Vagina (tissue), 2 donors: ENCODE measurements at regions not wholly inside any gene's neighbourhood (a gene's known extent, or its start where the extent isn't known, plus 50 kb on each side); places are given as distances from the start of the nearest gene placed in this dataset.

Experiments
- DNase-seq, 2 donors: peaks; one replicate each; pipeline ENCODE4 v3.0.0-alpha.2; 2017; ENCODE audit errors: extremely low spot score in 2 of 2
- H3K27ac ChIP-seq: fragments of 200-600 bp; sonication (generic); one replicate; pipeline ENCODE4 v1.5.1; 2019
- H3K27me3 ChIP-seq: fragments of 200-600 bp; sonication (generic); one replicate; pipeline ENCODE4 v1.5.1; 2019
- H3K36me3 ChIP-seq, 2 donors: fragments of 200-600 bp; sonication (generic); one replicate each; pipeline ENCODE4 v1.5.1; 2017 to 2019
- H3K4me1 ChIP-seq: fragments of 200-600 bp; sonication (generic); one replicate; pipeline ENCODE4 v1.5.1; 2019
- H3K4me3 ChIP-seq, 2 donors: fragments of 200-600 bp; sonication (generic); 1 replicate in 1 of 2; 2 replicates in 1 of 2; pipeline ENCODE4 v1.5.1; 2016 to 2019
- H3K9me3 ChIP-seq: fragments of 200-600 bp; sonication (generic); one replicate; pipeline ENCODE4 v1.5.1; 2019
- POLR2A ChIP-seq, 2 donors: fragments of 450-650 bp; IDR thresholded peaks; one replicate each; pipeline ENCODE4 v1.6.1; 2017; ENCODE audit warnings: antibody characterized with exemption in 2 of 2, mild to moderate bottlenecking in 2 of 2, moderate library complexity in 2 of 2
- POLR2AphosphoS5 ChIP-seq, 2 donors: sonication (generic); formaldehyde crosslinking; IDR thresholded peaks; one replicate each; pipeline ENCODE4 v1.9.0; 2017; ENCODE audit warnings: antibody characterized with exemption in 2 of 2, mild to moderate bottlenecking in 2 of 2, low read depth in 1 of 2; ENCODE audit not compliant: insufficient read depth in 1 of 2
- intact Hi-C: fragments of 100-400 bp; cut with DNase I; formaldehyde crosslinking; loops from one replicate; pipeline ENCODE4 v1.15.1; 2023
- TF ChIP-seq, protein P1 (sequence below), 3 experiments: fragments of 450-650 bp in 2 of 3; fragments of 200-600 bp in 1 of 3; sonication (generic) in 1 of 3; IDR thresholded peaks; one replicate each; pipeline ENCODE4 v1.5.1; 2017 to 2019; ENCODE audit warnings: antibody characterized with exemption in 3 of 3, mild to moderate bottlenecking in 2 of 3, moderate library complexity in 2 of 3

- Histone ChIP-seq H3K36me3 (no peaks in the 10 kb centered on the region), H3K27ac (no peak overlapping the region), H3K4me1 (peaks cover 40% of the 10 kb centered on the region), H3K9me3 (no peaks in the 10 kb centered on the region), H3K27me3 (no peaks in the 10 kb centered on the region), H3K4me3 (no peak overlapping the region)
- DNase-seq = no peak
- intact Hi-C loops = no loop called here
- TF ChIP-seq, protein P1, sequence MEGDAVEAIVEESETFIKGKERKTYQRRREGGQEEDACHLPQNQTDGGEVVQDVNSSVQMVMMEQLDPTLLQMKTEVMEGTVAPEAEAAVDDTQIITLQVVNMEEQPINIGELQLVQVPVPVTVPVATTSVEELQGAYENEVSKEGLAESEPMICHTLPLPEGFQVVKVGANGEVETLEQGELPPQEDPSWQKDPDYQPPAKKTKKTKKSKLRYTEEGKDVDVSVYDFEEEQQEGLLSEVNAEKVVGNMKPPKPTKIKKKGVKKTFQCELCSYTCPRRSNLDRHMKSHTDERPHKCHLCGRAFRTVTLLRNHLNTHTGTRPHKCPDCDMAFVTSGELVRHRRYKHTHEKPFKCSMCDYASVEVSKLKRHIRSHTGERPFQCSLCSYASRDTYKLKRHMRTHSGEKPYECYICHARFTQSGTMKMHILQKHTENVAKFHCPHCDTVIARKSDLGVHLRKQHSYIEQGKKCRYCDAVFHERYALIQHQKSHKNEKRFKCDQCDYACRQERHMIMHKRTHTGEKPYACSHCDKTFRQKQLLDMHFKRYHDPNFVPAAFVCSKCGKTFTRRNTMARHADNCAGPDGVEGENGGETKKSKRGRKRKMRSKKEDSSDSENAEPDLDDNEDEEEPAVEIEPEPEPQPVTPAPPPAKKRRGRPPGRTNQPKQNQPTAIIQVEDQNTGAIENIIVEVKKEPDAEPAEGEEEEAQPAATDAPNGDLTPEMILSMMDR (IDR thresholded peaks at IDR 0.05) = no peak
- TF ChIP-seq POLR2AphosphoS5 (IDR thresholded peaks at IDR 0.05; ENCODE audit: insufficient read depth in 1 of 2, low read depth in 1 of 2) (no peak), POLR2A (IDR thresholded peaks at IDR 0.05) (no peak)
Observed at GRCh38 chr12:24488091-24488596, 460.8 kb downstream of the BCAT1 start.

GRCh38 chr12:24487606-24488005 is 461.3 kb downstream of the BCAT1 start:
- Histone ChIP-seq H3K9me3 (no peaks in the 10 kb centered on the region), H3K27ac (no peak overlapping the region), H3K36me3 (no peaks in the 10 kb centered on the region), H3K27me3 (no peaks in the 10 kb centered on the region), H3K4me1 (peaks cover 40% of the 10 kb centered on the region), H3K4me3 (no peak overlapping the region)
- intact Hi-C loops = no loop called here
- TF ChIP-seq, protein P1 (IDR thresholded peaks at IDR 0.05) = no peak
- TF ChIP-seq POLR2AphosphoS5 (IDR thresholded peaks at IDR 0.05; ENCODE audit: insufficient read depth in 1 of 2, low read depth in 1 of 2) (no peak), POLR2A (IDR thresholded peaks at IDR 0.05) (no peak)
- no peak for DNase-seq

DNA sequence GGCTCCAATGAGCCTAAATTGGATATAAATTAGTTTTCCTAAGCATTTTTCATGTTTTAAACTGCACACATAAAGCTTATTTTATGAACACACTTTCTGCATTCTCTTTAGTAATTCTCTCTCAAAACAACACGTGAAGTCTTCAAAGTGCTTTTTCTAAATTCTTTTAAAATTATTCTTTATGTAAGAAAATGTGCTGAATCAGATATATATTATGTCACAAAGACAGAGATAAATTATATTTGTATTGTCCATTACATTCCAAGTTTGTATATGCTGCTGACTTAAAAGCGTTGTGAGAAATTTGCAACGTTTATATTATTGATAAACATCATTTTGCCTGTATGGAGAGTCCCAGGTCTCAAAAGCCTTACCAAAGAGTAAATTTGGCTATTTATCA is 465.2 kb downstream of the BCAT1 start:
- intact Hi-C loops = no loop called here

GRCh38 chr12:24482882-24483604 is 465.9 kb downstream of the BCAT1 start:
- DNase-seq = no peak
- intact Hi-C loops = no loop called here
- H3K4me1 ChIP-seq = peaks cover 10% of the 10 kb centered on the region
- TF ChIP-seq POLR2A (IDR thresholded peaks at IDR 0.05) = no peak
- no peak for TF ChIP-seq POLR2AphosphoS5 (IDR thresholded peaks at IDR 0.05; ENCODE audit: insufficient read depth in 1 of 2, low read depth in 1 of 2)
- TF ChIP-seq, protein P1 (IDR thresholded peaks at IDR 0.05) = no peak
- H3K4me3 ChIP-seq = no peak overlapping the region
- no peaks in the 10 kb centered on the region for H3K9me3 ChIP-seq
- no peak overlapping the region for H3K27ac ChIP-seq
- H3K27me3 ChIP-seq = no peaks in the 10 kb centered on the region
- H3K36me3 ChIP-seq = no peaks in the 10 kb centered on the region

More for the DNA sequence above, 465.2 kb downstream of the BCAT1 start:
- no peaks in the 10 kb centered on the region for H3K9me3 ChIP-seq
- no peaks in the 10 kb centered on the region for H3K36me3 ChIP-seq
- no peaks in the 10 kb centered on the region for H3K27me3 ChIP-seq
- TF ChIP-seq, protein P1 (IDR thresholded peaks at IDR 0.05) = no peak
- no peak for TF ChIP-seq POLR2A (IDR thresholded peaks at IDR 0.05)
- no peak overlapping the region for H3K27ac ChIP-seq
- peaks cover 16% of the 10 kb centered on the region for H3K4me1 ChIP-seq
- no peak for DNase-seq
- no peak overlapping the region for H3K4me3 ChIP-seq

DNA sequence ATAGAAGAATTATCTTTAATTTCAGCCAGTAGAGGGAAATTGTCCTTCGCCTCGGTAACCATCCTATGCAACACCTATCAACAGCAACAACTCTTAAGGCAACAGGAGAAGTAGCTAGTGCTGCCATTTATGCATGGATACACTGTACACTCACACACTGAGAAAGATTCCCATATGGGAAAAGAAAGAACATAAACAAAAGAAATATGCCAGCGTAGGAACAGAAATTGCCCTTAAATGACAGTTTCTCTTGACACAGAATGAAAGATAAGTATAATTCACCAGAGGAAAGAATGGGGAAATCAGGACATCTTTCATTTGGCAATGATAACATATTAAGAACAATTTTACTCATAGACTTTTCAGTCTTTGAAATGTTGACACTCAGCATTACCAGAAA is 466.9 kb downstream of the BCAT1 start:
- no peak for DNase-seq
- peaks cover under 1% of the 10 kb centered on the region for H3K4me1 ChIP-seq
- intact Hi-C loops = no loop called here
- H3K36me3 ChIP-seq = no peaks in the 10 kb centered on the region
- no peaks in the 10 kb centered on the region for H3K9me3 ChIP-seq
- H3K27me3 ChIP-seq = no peaks in the 10 kb centered on the region
- TF ChIP-seq POLR2AphosphoS5 (IDR thresholded peaks at IDR 0.05; ENCODE audit: insufficient read depth in 1 of 2, low read depth in 1 of 2) (no peak), POLR2A (IDR thresholded peaks at IDR 0.05) (no peak)
- TF ChIP-seq, protein P1 (IDR thresholded peaks at IDR 0.05) = no peak
- H3K27ac ChIP-seq = no peak overlapping the region
- H3K4me3 ChIP-seq = no peak overlapping the region
